Glomerular endothelial cell (primary cell): ENCODE measurements at regions not wholly inside any gene's neighbourhood (a gene's known extent, or its start where the extent isn't known, plus 50 kb on each side); places are given as distances from the start of the nearest gene placed in this dataset.

ENCODE experiments used
- DNase-seq: peaks from one replicate; pipeline ENCODE4 v3.0.0-alpha.2; 2011; ENCODE audit warnings: low read depth, low spot score; ENCODE audit errors: extremely low read depth

- no peak for DNase-seq
Observed at GRCh38 chr5:97832645-97833296, 649.7 kb upstream of the RIOK2 start.

DNA sequence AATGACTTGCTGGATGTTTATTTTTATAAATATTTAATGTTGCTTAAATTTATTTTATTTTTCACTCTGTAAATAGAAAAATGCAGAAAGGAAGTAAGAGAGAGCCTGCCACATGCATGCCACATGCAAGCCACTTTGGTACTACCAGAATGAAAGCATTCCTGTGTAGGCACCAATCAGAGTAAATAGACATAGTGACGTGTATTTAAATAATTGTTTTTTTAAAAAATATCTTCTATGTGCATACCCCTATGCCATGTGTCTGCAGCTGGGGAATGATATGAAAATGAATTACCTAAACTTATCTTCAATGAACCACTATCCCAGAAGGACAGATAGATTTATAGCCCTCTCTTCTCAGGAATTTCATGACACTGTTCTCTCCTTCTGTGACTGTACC is 651.5 kb upstream of the RIOK2 start:
- DNase-seq: no peak

DNA sequence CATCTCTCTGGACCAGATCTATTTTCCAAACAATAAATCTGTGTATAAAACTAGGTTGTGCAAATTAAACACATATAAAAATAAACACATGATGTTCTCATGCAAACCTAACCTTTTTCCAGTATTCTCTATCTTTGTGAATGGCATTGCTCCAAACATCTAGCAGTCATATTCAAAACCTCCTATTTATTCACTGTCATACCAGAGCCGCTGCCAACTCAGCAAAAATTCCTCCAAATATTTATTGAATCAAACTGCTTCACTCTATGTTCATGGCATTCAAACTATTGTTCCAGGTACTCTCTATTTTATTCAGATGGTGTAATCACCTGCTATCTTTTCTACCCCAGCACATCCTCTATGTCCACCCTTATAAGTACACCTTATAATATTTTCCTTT is 652.1 kb upstream of the RIOK2 start:
- DNase-seq: no peak

GRCh38 chr5:97836816-97837215 is 653.8 kb upstream of the RIOK2 start:
- no peak for DNase-seq

GRCh38 chr5:97838214-97838613 is 655.2 kb upstream of the RIOK2 start:
- peak; percentile 88 for DNase-seq

DNA sequence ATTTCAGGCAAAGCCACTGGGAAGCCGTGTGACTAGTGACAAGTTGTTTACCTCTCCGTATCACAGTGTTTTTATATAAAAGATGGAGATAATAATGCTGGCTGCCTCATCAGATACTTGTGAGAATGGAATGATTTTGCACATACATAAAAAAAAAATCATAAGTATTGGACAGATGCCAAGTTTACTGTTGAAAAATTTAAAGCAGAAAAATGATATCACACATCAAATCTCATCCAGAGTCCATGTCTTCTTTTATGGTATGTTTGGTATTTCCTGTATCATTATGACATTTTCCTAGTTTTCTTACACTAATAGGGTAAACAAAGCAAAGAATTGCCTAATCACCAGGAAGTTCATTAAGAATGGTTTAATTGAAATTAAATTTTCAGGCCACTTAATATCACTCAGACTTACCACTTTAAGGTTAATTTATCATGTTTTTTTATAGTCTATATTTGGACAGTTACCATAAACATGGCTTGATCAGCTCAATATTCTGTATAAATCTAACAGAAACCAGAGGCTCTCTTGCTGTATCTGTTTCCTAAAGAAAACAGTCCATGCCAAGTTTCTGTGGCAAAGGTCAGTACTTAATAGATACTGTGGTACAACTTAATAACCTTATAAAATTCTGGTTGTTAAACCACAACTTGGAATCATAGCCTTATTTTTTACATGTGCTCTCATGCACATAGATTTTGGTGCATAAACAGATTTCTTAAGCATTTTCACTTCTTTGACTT is 656.5 kb upstream of the RIOK2 start:
- DNase-seq: peak; percentile 51

DNA sequence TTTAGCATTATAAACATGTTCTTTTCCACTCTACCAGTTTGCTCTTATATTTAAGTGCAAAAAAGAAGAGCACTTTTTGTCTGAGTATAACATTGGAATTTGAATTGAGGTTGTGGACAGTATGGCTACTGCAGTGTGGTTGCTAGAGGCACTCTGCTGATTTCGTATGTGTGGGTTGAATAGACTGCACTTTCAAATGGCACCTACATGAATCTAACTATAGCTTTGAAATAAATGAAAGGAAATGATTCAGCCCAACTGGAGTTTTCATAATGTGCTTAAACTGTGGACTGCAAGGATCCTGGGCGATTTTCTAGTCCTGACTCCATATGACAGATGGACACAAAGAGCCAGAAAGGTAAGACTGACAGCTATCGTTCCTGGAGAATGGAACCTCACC is 657.6 kb upstream of the RIOK2 start:
- DNase-seq: peak; percentile 41

GRCh38 chr5:97842687-97843086 is 659.6 kb upstream of the RIOK2 start:
- no peak for DNase-seq

GRCh38 chr5:97844797-97845196 is 661.8 kb upstream of the RIOK2 start:
- no peak for DNase-seq

DNA sequence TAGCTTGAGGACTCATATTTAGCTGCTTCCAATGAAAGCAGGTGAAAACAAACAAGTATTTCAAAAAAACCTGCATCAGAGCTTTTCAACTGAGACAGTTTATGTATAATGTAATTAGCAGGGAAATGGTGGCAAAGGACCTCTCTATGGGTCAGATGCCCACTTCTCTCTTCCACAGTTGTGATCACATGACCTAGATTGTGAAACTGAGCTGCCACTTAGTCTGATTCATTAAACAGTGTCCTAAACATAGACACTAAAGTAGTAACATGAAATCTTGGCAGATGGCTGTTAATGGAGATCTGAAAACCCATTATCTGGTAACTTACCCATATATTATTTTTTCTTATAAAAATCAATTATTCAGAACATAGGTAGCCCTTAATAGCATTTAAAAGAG is 663.6 kb upstream of the RIOK2 start:
- no peak for DNase-seq

DNA sequence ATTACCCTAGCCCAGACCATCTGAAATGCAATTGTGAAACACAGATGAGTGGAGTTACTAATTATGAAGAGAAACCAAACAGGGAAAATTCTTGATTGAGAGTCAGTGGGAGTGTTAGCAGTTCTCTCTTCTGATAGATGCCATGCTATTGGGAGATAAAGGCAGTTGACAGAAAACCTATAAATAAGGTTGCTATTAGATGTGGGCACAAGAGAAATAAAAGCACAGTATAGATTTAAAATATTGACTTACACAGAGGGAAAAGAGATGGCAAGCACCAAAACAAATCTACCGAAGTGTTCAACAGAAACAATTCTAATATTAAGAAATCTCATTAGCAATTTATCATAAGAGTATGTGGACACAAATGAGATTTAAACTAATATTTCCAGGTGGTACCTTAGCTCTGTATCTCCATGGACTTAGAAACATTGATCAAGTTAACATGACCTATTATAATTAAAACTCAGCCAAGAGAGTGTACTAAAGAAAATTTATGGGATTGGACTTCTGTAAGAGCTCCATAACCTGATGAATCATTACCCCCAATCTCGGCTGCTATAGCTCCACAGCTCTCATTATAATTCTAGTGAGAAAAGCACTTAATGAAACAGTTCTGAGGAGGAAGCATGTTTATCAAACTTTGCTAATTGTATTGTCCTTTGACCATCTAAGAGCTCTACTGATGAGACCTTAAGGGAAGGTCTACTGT is 665.0 kb upstream of the RIOK2 start:
- DNase-seq: no peak

GRCh38 chr5:97851036-97851435 is 668.0 kb upstream of the RIOK2 start:
- no peak for DNase-seq

DNA sequence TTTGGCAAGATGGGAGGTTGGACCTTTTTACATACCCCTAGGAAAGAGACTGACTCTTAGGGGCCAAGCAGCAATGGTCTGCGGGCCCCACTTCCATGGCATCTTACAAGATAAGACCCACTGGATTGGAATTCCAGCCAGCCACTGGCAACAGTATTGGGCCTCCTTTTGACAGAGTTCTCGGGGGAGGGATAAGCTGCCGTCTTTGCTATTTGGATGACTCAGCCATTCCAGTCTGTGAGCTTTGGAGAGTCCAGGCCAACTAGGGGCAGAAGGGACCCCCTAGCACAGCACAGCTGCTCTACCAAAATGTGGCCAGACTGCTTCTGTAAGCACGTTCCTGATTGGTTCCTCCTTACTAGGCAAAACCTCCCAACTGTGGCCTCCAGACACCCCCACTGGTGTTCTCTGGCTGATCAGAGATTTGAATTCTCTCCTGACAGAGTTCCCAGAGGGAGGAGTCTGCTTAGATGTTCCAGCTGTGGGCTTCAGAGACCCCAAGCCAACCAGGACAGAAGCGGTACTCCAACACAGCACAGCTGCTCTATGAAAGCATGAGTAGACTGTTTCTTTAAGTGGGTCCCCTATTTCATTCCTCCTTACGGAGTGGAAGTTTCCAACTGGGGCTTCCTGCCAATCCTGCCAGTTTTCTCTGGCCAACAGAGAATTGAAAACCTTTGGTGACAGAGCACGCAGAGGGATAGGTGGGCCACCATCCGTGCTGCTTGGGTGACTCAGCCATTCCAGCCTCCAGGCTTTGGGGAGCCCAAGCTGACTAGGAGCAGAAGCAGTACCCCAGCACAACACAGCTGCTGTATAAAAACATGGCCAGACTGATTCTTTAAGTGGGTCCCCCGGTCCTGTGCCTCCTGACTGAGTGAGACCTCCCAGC is 672.1 kb upstream of the RIOK2 start:
- DNase-seq: no peak

- DNase-seq: no peak
Observed at GRCh38 chr5:97874491-97874890, 691.4 kb upstream of the RIOK2 start.

DNA sequence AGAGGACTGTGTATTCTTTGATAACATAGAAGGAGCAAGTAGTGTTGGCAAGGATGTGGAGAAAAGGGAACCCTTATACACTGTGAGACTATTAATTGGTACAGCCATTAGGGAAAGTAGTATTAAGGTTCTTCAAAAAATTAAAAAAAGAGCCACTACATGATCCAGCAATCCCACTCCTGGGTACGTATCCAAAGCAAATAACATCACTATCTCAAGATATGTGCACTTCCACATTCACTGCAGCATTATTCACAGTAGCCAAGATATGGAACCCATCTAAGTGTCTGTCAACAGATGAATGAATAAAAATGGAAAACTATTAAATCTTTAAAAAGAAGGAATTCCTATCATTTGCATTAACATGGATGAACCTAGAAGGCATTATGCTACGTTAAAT is 693.2 kb upstream of the RIOK2 start:
- no peak for DNase-seq

DNA sequence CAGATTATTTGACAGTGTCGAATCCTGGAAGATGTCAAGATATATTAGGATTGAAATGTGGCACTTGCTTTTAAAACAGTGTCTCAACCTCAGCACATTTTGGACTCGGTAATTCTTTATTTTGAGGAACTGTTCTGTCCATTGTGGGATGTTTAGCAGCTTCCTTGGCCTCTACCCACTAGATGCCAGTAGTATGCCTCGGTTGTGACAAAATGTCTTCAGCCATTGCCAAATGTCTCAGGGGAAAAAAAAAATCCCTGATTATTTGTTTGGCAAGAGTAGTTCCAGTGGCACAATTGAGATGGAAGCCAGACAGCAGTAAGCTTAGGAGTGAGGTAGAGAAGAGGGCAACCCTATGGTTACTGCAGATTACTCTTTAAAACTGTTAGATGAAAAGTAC is 694.5 kb upstream of the RIOK2 start:
- no peak for DNase-seq

GRCh38 chr5:97888439-97888838 is 705.4 kb upstream of the RIOK2 start:
- DNase-seq: no peak

DNA sequence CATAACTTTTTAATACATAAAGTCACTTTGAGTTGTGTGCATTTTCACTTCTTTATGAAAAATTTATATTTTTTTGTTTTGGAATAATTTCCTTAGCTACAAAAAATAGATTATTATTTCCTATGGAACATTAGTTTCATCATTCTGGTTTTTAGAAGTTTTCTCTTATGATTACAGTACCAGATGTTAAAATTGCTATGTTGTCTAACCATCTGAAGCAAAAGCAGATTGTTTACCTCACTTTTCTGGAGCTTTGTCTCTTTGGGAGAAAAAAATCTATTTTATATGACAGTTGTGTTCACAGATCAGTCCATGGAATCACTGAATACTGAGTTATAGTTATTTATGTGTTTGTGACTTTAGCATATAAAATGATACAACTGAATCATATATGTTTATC is 708.9 kb upstream of the RIOK2 start:
- no peak for DNase-seq

DNA sequence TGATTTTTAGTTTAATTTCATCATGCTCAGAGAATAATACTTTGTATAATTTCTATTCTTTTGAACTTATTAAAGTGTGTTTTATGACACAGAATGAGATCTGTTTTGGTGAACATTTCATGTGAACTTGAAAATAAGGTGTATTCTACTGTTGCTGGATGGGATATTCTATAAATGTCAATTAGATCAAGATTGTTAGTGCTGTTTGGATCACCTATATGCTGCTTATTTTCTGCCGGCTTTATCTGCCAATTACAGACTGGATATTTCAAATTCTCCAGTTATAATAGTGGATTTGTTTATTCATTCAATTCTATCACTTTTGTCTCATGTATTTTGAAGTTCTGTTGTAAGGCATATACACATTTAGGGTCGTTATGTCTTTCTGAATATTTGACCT is 720.7 kb upstream of the RIOK2 start:
- DNase-seq: no peak

- no peak for DNase-seq
Observed at GRCh38 chr5:97906135-97906534, 723.1 kb upstream of the RIOK2 start.
